Breast epithelium (tissue), 4 donors: ENCODE measurements at regions not wholly inside any gene's neighbourhood (a gene's known extent, or its start where the extent isn't known, plus 50 kb on each side); places are given as distances from the start of the nearest gene placed in this dataset.

Experiments
- DNase-seq, 2 donors: peaks; one replicate each; pipeline ENCODE4 v3.0.0-alpha.2; 2019; ENCODE audit warnings: low spot score in 2 of 2
- H3K27ac ChIP-seq, 2 donors: fragments of 200-600 bp; sonication (generic) in 1 of 2; one replicate each; pipeline ENCODE4 v1.5.1; 2016 to 2019; ENCODE audit warnings: mild to moderate bottlenecking in 1 of 2
- H3K27me3 ChIP-seq, 2 donors: fragments of 200-600 bp; sonication (generic) in 1 of 2; one replicate each; pipeline versions ENCODE4 v1.5.1 to v1.6.0; 2017 to 2019; ENCODE audit warnings: control low read depth in 1 of 2, mild to moderate bottlenecking in 1 of 2
- H3K36me3 ChIP-seq: fragments of 200-600 bp; one replicate; pipeline ENCODE4 v1.5.1; 2019
- H3K4me1 ChIP-seq, 2 donors: fragments of 200-600 bp; sonication (generic); one replicate each; pipeline ENCODE4 v1.5.1; 2016 to 2019; ENCODE audit warnings: control low read depth in 1 of 2
- H3K4me3 ChIP-seq, 3 donors: fragments of 200-600 bp; sonication (generic); 1 replicate in 2 of 3; 2 replicates in 1 of 3; pipeline ENCODE4 v1.5.1; 2016 to 2019; ENCODE audit warnings: mild to moderate bottlenecking in 3 of 3, moderate library complexity in 2 of 3
- H3K9me3 ChIP-seq, 2 donors: fragments of 200-600 bp; sonication (generic) in 1 of 2; one replicate each; pipeline ENCODE4 v1.5.1; 2016 to 2019; ENCODE audit warnings: control low read depth in 1 of 2
- CTCF ChIP-seq, 3 donors: fragments of 450-650 bp; IDR thresholded peaks; one replicate each; pipeline ENCODE4 v1.5.1; 2016 to 2017; ENCODE audit warnings: antibody characterized with exemption in 3 of 3, mild to moderate bottlenecking in 3 of 3, moderate library complexity in 3 of 3
- POLR2A ChIP-seq: fragments of 450-650 bp; IDR thresholded peaks from one replicate; pipeline ENCODE4 v1.6.1; 2016; ENCODE audit warnings: antibody characterized with exemption, mild to moderate bottlenecking, moderate library complexity
- POLR2AphosphoS5 ChIP-seq, 3 donors: sonication (generic); formaldehyde crosslinking; IDR thresholded peaks; one replicate each; pipeline ENCODE4 v1.6.1; 2017; ENCODE audit warnings: antibody characterized with exemption in 3 of 3
- intact Hi-C: fragments of 100-400 bp; cut with DNase I; formaldehyde crosslinking; loops from one replicate; pipeline ENCODE4 v1.15.1; 2023; ENCODE audit warnings: low total_unique reads

GRCh38 chr3:162034368-162034767 is 537.8 kb downstream of the OTOL1 start:
- no peaks in the 10 kb centered on the region for H3K27me3 ChIP-seq
- H3K27ac ChIP-seq, result no peak overlapping the region
- no peaks in the 10 kb centered on the region for H3K9me3 ChIP-seq
- no peak overlapping the region for H3K4me3 ChIP-seq
- no peak for DNase-seq
- TF ChIP-seq POLR2A (no peak), POLR2AphosphoS5 (IDR thresholded peaks at IDR 0.05) (no peak), CTCF (IDR thresholded peaks at IDR 0.05) (no peak)
- intact Hi-C loops, result no loop called here
- no peaks in the 10 kb centered on the region for H3K4me1 ChIP-seq
- no peaks in the 10 kb centered on the region for H3K36me3 ChIP-seq

GRCh38 chr3:162041622-162042021 is 545.0 kb downstream of the OTOL1 start:
- H3K4me3 ChIP-seq, result no peak overlapping the region
- H3K9me3 ChIP-seq, result no peaks in the 10 kb centered on the region
- H3K27me3 ChIP-seq, result no peaks in the 10 kb centered on the region
- intact Hi-C loops, result no loop called here
- TF ChIP-seq POLR2AphosphoS5 (IDR thresholded peaks at IDR 0.05) (no peak), POLR2A (no peak), CTCF (IDR thresholded peaks at IDR 0.05) (no peak)
- H3K36me3 ChIP-seq, result no peaks in the 10 kb centered on the region
- no peaks in the 10 kb centered on the region for H3K4me1 ChIP-seq
- no peak overlapping the region for H3K27ac ChIP-seq
- no peak for DNase-seq

GRCh38 chr3:162052636-162053035 is 556.0 kb downstream of the OTOL1 start:
- Histone ChIP-seq H3K4me3 (no peak overlapping the region), H3K9me3 (no peaks in the 10 kb centered on the region), H3K27me3 (no peaks in the 10 kb centered on the region), H3K27ac (no peak overlapping the region), H3K4me1 (no peaks in the 10 kb centered on the region), H3K36me3 (no peaks in the 10 kb centered on the region)
- intact Hi-C loops, result no loop called here
- no peak for TF ChIP-seq POLR2AphosphoS5 (IDR thresholded peaks at IDR 0.05)
- TF ChIP-seq CTCF (IDR thresholded peaks at IDR 0.05), result no peak
- no peak for DNase-seq

- DNase-seq, result no peak
- TF ChIP-seq CTCF (IDR thresholded peaks at IDR 0.05), result no peak
- TF ChIP-seq POLR2AphosphoS5 (IDR thresholded peaks at IDR 0.05), result no peak
- no peak for TF ChIP-seq POLR2A
- no peak overlapping the region for H3K27ac ChIP-seq
- intact Hi-C loops, result no loop called here
- H3K4me1 ChIP-seq, result no peaks in the 10 kb centered on the region
- no peaks in the 10 kb centered on the region for H3K27me3 ChIP-seq
- no peaks in the 10 kb centered on the region for H3K36me3 ChIP-seq
- H3K9me3 ChIP-seq, result no peaks in the 10 kb centered on the region
- no peak overlapping the region for H3K4me3 ChIP-seq
Observed at GRCh38 chr3:162072656-162073164, 576.1 kb downstream of the OTOL1 start.

- no peaks in the 10 kb centered on the region for H3K36me3 ChIP-seq
- TF ChIP-seq POLR2A (no peak), POLR2AphosphoS5 (IDR thresholded peaks at IDR 0.05) (no peak), CTCF (IDR thresholded peaks at IDR 0.05) (no peak)
- intact Hi-C loops, result no loop called here
- H3K27me3 ChIP-seq, result no peaks in the 10 kb centered on the region
- no peak for DNase-seq
- no peak overlapping the region for H3K4me3 ChIP-seq
- no peaks in the 10 kb centered on the region for H3K9me3 ChIP-seq
- no peak overlapping the region for H3K27ac ChIP-seq
- no peaks in the 10 kb centered on the region for H3K4me1 ChIP-seq
Observed at GRCh38 chr3:162073422-162073975, 576.9 kb downstream of the OTOL1 start.
